ENCODE measurements at regions not wholly inside any gene's neighbourhood (a gene's known extent, or its start where the extent isn't known, plus 50 kb on each side); places are given as distances from the start of the nearest gene placed in this dataset.

DNA sequence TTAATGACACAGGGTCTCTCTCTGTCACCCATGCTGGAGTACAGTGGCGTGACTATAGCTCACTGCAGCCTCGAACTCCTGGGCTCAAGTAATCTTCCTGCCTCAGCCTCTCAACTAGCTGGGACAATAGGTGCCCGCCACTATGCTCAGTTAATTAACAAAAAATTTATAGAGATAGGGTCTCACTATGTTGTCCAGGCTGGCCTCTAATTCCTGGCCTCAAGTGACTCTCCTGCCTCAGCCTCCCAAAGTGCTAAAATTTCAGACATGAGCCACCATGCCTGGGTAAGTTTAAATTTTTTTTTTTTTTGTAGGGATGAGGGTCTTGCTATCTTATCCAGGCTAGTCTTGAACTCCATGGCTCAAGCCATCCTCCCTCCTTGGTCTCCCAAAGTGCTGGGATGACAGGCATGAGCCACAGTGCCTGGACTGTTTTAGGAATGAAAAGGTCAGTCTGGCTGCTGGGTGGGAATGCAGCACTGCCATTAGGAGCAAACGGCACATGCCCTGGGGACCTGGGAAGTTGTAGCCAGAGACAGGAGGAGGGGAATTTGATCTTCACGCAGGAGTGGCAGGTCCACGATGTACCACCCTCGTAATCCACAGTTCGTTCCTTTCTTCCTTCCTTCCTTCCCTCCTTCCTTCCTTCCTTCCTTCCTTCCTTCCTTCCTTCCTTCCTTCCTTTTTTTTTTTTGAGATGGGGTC lies 106.7 kb downstream of the HAPSTR1 start:
- TF ChIP-seq, protein P1, sequence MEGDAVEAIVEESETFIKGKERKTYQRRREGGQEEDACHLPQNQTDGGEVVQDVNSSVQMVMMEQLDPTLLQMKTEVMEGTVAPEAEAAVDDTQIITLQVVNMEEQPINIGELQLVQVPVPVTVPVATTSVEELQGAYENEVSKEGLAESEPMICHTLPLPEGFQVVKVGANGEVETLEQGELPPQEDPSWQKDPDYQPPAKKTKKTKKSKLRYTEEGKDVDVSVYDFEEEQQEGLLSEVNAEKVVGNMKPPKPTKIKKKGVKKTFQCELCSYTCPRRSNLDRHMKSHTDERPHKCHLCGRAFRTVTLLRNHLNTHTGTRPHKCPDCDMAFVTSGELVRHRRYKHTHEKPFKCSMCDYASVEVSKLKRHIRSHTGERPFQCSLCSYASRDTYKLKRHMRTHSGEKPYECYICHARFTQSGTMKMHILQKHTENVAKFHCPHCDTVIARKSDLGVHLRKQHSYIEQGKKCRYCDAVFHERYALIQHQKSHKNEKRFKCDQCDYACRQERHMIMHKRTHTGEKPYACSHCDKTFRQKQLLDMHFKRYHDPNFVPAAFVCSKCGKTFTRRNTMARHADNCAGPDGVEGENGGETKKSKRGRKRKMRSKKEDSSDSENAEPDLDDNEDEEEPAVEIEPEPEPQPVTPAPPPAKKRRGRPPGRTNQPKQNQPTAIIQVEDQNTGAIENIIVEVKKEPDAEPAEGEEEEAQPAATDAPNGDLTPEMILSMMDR (IDR thresholded peaks at IDR 0.05) = no peak
- TF ChIP-seq POLR2A (IDR thresholded peaks at IDR 0.05) = no peak
- H3K4me3 ChIP-seq (replicated peaks in 1 of 3) = no peak overlapping the region
- no peak overlapping the region for H3K27ac ChIP-seq
- H3K36me3 ChIP-seq = no peaks in the 10 kb centered on the region
- no peaks in the 10 kb centered on the region for H3K9me3 ChIP-seq
- no peaks in the 10 kb centered on the region for H3K27me3 ChIP-seq
- no peaks in the 10 kb centered on the region for H3K4me1 ChIP-seq
- intact Hi-C loops (cut with DNase I) = no loop called here
- DNase-seq = no peak
- whole genome bisulfite sequencing, 2 donors = 73 to 79% methylated on average over 8 of the region's 8 CpGs

DNA sequence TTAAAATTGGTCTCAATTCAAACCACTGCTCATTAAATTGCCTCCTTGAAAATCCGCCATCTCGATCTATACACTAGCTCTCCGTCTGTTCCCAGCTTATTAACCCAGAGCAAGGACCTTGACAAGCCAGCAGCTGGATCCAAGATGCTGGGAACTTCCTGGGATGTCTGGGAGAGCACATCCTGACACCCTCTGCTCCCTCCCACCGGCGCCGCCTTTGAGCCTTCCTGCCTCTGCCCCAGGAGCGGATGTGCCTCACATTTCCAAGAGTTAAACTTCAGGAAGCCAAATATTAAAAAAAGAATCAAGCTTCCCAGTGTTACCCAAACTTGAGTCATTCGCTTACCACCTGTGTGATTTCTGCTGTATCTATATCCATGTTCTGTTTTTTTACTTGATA lies 107.9 kb downstream of the HAPSTR1 start:
- TF ChIP-seq, protein P1 (IDR thresholded peaks at IDR 0.05) = no peak
- no peak for TF ChIP-seq POLR2A (IDR thresholded peaks at IDR 0.05)
- intact Hi-C loops (cut with DNase I) = no loop called here
- Histone ChIP-seq H3K4me1 (no peaks in the 10 kb centered on the region), H3K27me3 (no peaks in the 10 kb centered on the region), H3K27ac (no peak overlapping the region), H3K36me3 (no peaks in the 10 kb centered on the region), H3K9me3 (no peaks in the 10 kb centered on the region), H3K4me3 (replicated peaks in 1 of 3) (no peak overlapping the region)
- WGBS, 2 donors = 56 to 71% methylated on average over 8 of the region's 8 CpGs
- DNase-seq = no peak

DNA sequence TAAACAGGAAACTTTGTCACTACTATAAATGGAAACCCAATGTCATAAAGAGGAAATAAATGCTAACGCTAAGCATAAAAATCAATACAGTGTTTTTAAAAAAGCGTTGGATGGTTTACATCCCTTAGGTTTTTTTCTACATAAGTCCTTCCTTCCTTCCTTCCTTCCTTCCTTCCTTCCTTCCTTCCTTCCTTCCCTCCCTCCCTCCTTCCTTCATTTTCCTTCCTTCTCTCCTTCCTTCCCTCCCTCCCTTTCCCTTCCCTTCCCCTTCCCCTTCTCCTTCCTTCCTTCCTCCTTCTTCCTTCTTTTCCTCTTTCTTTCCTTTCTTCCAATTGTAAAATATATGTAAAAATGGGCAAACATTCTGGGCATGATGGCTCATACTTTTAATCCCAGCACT lies 108.3 kb downstream of the HAPSTR1 start:
- no peak for DNase-seq
- H3K9me3 ChIP-seq = no peaks in the 10 kb centered on the region
- H3K27me3 ChIP-seq = no peaks in the 10 kb centered on the region
- intact Hi-C loops (cut with DNase I) = no loop called here
- H3K36me3 ChIP-seq = no peaks in the 10 kb centered on the region
- no peak for TF ChIP-seq POLR2A (IDR thresholded peaks at IDR 0.05)
- TF ChIP-seq, protein P1 (IDR thresholded peaks at IDR 0.05) = no peak
- no peaks in the 10 kb centered on the region for H3K4me1 ChIP-seq
- no peak overlapping the region for H3K27ac ChIP-seq
- no peak overlapping the region for H3K4me3 ChIP-seq (replicated peaks in 1 of 3)
- 77 to 82% methylated on average over 2 of the region's 2 CpGs for WGBS, 2 donors

DNA sequence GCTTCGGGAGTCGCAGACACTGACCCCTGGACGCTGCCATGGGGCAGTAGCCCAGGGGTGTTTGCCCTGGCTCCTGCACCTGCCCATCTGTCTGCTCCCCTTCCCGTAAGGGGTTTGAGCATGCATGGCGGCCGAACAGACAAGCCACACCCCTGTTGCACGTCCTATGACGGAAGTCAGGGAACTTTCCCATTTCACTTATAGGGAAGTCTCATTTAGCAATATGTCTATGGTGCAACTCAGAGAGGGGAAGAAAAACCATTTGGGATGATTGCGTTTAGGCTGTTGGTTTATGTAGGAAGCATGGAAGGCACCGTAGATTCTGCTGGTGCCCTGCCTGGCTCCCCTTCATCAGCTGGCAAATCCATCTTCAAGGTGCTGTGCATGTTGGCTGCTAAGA lies 112.5 kb downstream of the HAPSTR1 start:
- intact Hi-C loops (cut with DNase I) = no loop called here
- TF ChIP-seq, protein P1 (IDR thresholded peaks at IDR 0.05) = no peak
- Histone ChIP-seq H3K4me1 (no peaks in the 10 kb centered on the region), H3K9me3 (no peaks in the 10 kb centered on the region), H3K27ac (no peak overlapping the region), H3K4me3 (replicated peaks in 1 of 3) (no peak overlapping the region), H3K36me3 (no peaks in the 10 kb centered on the region), H3K27me3 (no peaks in the 10 kb centered on the region)
- DNase-seq = no peak
- WGBS, 2 donors = 93 to 94% methylated on average over 7 to 10 of the region's 10 CpGs

DNA sequence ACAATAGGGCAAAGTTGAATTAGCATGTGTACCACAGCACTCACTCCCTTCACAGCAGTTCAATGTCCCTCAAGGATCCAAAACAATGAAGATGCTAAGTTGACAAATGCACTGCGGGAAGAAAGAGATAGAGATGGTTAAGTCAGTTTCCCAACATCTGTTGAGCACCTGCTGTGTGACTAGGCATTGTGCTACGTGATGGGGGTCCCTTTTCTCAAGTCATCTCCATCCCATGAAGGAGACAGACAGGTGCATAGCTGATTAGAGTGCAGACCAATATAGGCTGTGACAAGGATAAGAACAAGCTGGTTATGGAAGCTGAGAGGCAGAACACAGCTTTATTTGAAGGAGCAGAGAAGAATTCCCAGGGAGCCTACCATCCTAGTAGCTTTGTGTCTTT lies 114.2 kb downstream of the HAPSTR1 start:
- WGBS, 2 donors = 57 to 64% methylated on average over 2 of the region's 2 CpGs
- TF ChIP-seq POLR2A (IDR thresholded peaks at IDR 0.05) = no peak
- TF ChIP-seq, protein P1 (IDR thresholded peaks at IDR 0.05) = no peak
- H3K36me3 ChIP-seq = no peaks in the 10 kb centered on the region
- intact Hi-C loops (cut with DNase I) = no loop called here
- H3K27ac ChIP-seq = no peak overlapping the region
- no peak overlapping the region for H3K4me3 ChIP-seq (replicated peaks in 1 of 3)
- H3K27me3 ChIP-seq = no peaks in the 10 kb centered on the region
- DNase-seq = no peak
- H3K4me1 ChIP-seq = no peaks in the 10 kb centered on the region
- H3K9me3 ChIP-seq = no peaks in the 10 kb centered on the region

Measured in thyroid gland (tissue), 4 donors.